HUES48 (cell line): ENCODE measurements at regions not wholly inside any gene's neighbourhood (a gene's known extent, or its start where the extent isn't known, plus 50 kb on each side); places are given as distances from the start of the nearest gene placed in this dataset.

Source experiments
- H3K27ac ChIP-seq: one replicate; pipeline ENCODE4 v1.7.0; 2013; ENCODE audit warnings: low read depth, low read length, inconsistent platforms
- H3K27me3 ChIP-seq: 2 replicates; pipeline ENCODE4 v1.6.1; 2013; ENCODE audit warnings: mild to moderate bottlenecking, low read length; ENCODE audit not compliant: control insufficient read depth, insufficient read depth
- H3K36me3 ChIP-seq: 2 replicates; pipeline ENCODE4 v1.6.1; 2013; ENCODE audit warnings: low read length; ENCODE audit not compliant: control insufficient read depth, insufficient read depth
- H3K4me1 ChIP-seq: 2 replicates; pipeline ENCODE4 v1.6.1; 2013; ENCODE audit warnings: mild to moderate bottlenecking, low read length; ENCODE audit not compliant: control insufficient read depth, insufficient read depth
- H3K4me3 ChIP-seq: 2 replicates; pipeline ENCODE4 v1.5.1; 2013; ENCODE audit warnings: mild to moderate bottlenecking, low read depth, low read length
- H3K9ac ChIP-seq: 2 replicates; pipeline ENCODE4 v1.6.1; 2013; ENCODE audit warnings: mild to moderate bottlenecking, low read depth, low read length, moderate library complexity
- H3K9me3 ChIP-seq: 2 replicates; pipeline ENCODE4 v1.6.1; 2013; ENCODE audit warnings: low read length; ENCODE audit not compliant: control insufficient read depth, insufficient read depth

DNA sequence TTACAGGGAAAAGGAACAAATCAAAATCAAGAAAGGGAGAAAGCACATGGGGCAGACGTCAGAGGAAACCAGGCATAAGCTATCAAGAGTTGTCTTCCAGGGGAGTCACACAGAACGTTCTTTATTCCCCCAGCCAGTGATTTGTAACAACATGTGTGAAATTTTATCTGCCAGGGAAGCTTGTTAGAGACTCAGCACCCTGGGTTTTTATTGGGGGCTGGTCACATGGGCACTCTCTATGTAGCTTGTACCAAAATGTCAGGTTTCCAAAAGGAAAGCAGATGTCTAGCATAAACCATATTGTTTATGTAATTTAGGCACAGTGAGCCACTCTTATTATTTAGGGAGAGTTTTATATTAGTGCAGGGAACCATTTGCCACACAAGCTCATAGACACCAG is 440.4 kb upstream of the DCN start:
- Histone ChIP-seq H3K27me3 (no peaks in the 10 kb centered on the region), H3K4me3 (no peak overlapping the region), H3K9ac (no peak overlapping the region), H3K36me3 (no peaks in the 10 kb centered on the region), H3K4me1 (no peaks in the 10 kb centered on the region), H3K27ac (no peak overlapping the region), H3K9me3 (peaks cover 9% of the 10 kb centered on the region)

DNA sequence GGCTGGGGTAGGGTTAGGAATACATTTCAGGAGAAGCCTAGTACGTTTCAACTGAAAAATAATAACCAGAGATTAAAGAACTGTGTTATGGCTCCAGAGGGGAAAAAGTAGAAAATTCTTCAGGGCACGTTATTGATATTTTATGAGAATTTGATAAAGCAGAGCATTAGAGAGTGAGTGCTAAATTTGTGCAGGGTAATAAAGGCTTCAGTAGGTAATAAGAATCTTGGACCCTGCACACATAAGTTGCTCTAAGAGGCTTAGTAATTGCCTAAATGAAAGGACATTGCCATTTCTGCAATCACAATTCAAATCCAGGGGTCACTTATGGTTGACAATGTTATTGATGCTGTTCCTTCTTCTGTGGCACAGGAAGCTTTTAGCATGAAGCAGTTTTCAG is 439.4 kb upstream of the DCN start:
- Histone ChIP-seq H3K4me1 (no peaks in the 10 kb centered on the region), H3K27ac (no peak overlapping the region), H3K4me3 (no peak overlapping the region), H3K27me3 (no peaks in the 10 kb centered on the region), H3K9ac (no peak overlapping the region), H3K36me3 (no peaks in the 10 kb centered on the region), H3K9me3 (peaks cover 9% of the 10 kb centered on the region)

DNA sequence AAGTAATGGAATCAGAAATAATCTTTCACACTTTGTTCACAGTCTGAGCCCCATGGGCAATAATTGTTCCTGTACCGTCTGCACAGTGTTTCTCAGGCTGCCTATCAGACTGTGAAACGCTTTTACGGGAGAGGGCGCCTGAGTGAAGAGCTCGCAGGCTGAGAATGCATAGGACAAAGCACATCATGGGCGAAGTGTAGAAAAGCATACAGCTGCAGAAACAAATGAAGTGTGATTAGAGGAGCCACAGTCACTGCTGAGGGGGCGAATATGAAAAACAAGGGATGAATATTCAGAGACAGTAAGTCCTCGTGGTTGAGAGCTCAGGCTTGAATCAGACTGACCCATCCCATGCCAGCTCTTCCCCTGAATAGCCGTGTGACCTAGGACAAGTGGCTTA is 438.4 kb upstream of the DCN start:
- Histone ChIP-seq H3K36me3 (no peaks in the 10 kb centered on the region), H3K27ac (no peak overlapping the region), H3K27me3 (no peaks in the 10 kb centered on the region), H3K9me3 (peaks cover 2% of the 10 kb centered on the region; the same call in 1 of the 2 replicates), H3K4me3 (no peak overlapping the region), H3K9ac (no peak overlapping the region), H3K4me1 (no peaks in the 10 kb centered on the region)

DNA sequence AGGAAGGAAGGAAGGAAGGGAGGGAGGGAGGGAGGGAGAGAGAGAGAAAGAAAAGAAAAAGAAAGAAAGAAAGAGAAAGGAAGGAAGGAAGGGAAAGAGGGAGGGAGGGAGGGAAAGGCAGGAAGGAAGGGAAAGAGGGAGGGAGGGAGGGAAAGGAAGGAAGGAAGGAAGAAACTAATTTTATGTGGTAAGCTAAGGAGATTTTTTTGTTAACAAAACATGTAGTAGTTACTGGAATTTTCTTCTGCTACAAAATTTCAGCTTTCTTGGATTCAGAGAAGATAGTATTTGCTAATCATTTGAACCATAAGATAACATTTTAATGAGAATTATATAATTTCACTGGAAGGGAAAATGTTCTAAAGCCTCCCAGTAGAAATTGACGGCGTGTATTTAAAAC is 437.8 kb upstream of the DCN start:
- no peak overlapping the region for H3K27ac ChIP-seq
- H3K27me3 ChIP-seq = no peaks in the 10 kb centered on the region
- no peaks in the 10 kb centered on the region for H3K9me3 ChIP-seq
- no peaks in the 10 kb centered on the region for H3K4me1 ChIP-seq
- H3K4me3 ChIP-seq = no peak overlapping the region
- no peak overlapping the region for H3K9ac ChIP-seq
- H3K36me3 ChIP-seq = no peaks in the 10 kb centered on the region

DNA sequence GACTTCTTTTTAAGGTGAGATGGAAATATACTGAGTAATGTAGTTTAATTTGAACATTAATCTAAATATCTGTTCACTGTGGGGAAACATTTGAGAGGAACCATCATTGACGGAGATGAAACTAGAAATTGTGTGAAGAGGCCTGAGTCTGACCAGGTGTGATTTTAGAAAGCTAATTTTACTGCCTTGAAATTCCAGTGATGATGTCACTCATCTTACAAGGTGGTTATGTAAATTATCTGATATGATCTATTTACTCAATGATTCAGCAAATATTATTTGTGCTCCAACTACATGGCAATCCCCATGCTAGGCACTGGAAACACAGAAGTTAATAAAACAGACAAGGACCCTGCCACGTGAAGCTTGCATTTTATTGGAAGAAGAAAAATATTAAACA is 435.7 kb upstream of the DCN start:
- H3K4me3 ChIP-seq = no peak overlapping the region
- H3K9ac ChIP-seq = no peak overlapping the region
- no peaks in the 10 kb centered on the region for H3K36me3 ChIP-seq
- no peak overlapping the region for H3K27ac ChIP-seq
- H3K27me3 ChIP-seq = no peaks in the 10 kb centered on the region
- H3K4me1 ChIP-seq = no peaks in the 10 kb centered on the region
- no peaks in the 10 kb centered on the region for H3K9me3 ChIP-seq

DNA sequence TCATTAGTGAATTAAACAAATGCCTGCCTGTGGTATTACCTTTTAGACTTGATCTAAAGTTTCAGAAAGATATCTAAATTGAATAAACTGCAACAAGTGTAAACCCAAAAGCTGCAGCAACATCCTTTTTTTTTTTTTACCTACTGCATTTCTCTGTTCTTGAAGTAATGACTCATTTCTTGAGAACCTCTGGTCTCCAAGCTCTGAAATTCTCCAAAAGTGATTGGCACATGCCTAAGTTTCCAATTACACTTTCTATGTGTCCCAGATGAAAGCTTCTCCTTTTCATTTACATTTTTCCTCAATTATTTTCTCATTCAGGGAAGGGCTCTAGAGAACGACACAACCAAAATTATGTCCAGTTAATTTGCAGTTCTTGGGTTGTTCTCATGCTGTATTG is 435.2 kb upstream of the DCN start:
- H3K4me3 ChIP-seq = no peak overlapping the region
- no peaks in the 10 kb centered on the region for H3K27me3 ChIP-seq
- H3K27ac ChIP-seq = no peak overlapping the region
- H3K36me3 ChIP-seq = no peaks in the 10 kb centered on the region
- H3K9ac ChIP-seq = no peak overlapping the region
- no peaks in the 10 kb centered on the region for H3K4me1 ChIP-seq
- H3K9me3 ChIP-seq = no peaks in the 10 kb centered on the region

DNA sequence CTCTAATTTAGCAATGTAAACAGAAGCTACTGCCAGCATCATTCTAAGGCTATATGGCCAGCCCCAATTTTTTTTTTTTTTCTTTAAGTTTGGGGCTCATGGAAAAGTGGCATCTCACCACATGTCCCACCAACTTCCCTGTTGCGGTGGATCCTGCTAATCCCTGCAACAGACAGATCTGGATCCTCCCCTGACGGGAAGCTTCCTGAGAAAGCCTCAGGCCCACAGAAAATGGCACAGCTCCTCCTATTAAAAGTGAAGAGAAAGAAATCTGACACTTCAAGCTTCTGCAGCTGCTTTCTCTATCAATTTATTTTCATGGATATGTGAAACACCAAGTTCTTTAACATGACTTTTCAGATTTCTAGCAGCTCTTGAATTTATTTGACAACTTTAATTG is 433.8 kb upstream of the DCN start:
- Histone ChIP-seq H3K4me3 (no peak overlapping the region), H3K27ac (no peak overlapping the region), H3K9ac (no peak overlapping the region), H3K4me1 (no peaks in the 10 kb centered on the region), H3K9me3 (no peaks in the 10 kb centered on the region), H3K36me3 (no peaks in the 10 kb centered on the region), H3K27me3 (no peaks in the 10 kb centered on the region)

DNA sequence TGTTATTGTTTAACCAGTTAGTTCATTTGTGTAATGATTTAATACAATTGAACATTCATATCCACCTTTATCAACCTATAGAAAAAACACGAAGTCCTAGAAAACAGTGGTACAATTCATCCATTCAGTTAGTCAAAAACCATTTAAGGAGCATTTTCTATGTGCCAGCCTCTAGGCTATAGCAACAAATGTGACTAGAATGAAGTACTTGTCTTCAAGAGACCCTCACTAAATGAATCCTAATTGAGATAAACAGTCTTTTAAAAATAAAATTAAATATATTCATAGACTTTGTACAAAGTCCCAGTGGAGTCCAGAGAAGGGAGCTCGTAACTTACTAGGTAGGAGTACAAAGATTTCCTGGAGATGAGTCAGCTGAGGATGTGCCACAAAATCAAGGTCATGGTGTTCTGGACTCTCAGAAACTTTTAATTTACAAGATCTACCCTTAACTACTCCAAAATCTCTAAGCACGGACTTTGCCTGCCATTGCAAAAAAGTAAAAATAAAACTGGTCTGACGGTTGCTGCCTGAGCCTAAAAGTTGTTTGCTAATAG is 430.7 kb upstream of the DCN start:
- Histone ChIP-seq H3K9ac (no peak overlapping the region), H3K9me3 (no peaks in the 10 kb centered on the region), H3K4me1 (no peaks in the 10 kb centered on the region), H3K27ac (no peak overlapping the region), H3K4me3 (no peak overlapping the region), H3K36me3 (no peaks in the 10 kb centered on the region), H3K27me3 (no peaks in the 10 kb centered on the region)

DNA sequence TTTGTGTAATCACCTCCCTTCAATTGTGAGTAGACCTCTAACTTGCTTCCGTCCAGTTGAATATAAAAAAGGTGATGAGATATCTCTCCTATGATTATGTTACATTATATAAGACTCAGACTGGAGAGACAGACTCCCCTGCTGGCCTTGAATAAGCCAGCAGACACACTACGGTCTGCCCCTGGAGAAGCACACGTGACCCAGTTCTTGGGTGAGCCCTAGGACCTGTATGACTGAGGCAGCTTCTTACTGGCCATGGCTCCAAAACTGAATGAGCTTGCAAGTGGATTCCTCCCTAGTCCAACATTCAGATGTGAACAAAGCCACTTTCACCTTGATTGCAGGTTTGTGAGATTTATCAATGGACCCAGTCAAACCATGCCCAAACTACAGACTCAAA is 427.9 kb upstream of the DCN start:
- Histone ChIP-seq H3K36me3 (no peaks in the 10 kb centered on the region), H3K27me3 (no peaks in the 10 kb centered on the region), H3K27ac (no peak overlapping the region), H3K4me3 (no peak overlapping the region), H3K9me3 (no peaks in the 10 kb centered on the region), H3K4me1 (no peaks in the 10 kb centered on the region), H3K9ac (no peak overlapping the region)

DNA sequence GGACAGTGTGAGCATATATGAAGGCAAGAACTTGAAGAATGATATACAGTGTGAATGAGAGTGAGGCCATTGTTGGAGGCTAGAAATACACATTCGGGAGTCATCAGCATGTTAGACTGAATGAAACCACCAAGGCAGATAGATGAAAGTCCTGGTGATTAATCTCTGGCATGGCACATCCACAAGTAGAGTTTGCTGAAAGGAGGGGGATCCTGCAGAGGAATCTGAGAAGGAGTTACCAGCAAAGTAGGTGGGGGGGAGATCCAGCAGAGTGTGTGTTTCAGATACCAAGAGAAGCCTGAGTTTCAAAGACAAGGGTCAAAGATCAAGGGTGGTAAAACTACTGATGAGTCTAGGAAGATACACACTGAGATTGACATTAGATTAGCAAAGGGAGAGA is 426.7 kb upstream of the DCN start:
- Histone ChIP-seq H3K27ac (no peak overlapping the region), H3K27me3 (no peaks in the 10 kb centered on the region), H3K36me3 (no peaks in the 10 kb centered on the region), H3K4me1 (no peaks in the 10 kb centered on the region), H3K9ac (no peak overlapping the region), H3K4me3 (no peak overlapping the region), H3K9me3 (no peaks in the 10 kb centered on the region)

DNA sequence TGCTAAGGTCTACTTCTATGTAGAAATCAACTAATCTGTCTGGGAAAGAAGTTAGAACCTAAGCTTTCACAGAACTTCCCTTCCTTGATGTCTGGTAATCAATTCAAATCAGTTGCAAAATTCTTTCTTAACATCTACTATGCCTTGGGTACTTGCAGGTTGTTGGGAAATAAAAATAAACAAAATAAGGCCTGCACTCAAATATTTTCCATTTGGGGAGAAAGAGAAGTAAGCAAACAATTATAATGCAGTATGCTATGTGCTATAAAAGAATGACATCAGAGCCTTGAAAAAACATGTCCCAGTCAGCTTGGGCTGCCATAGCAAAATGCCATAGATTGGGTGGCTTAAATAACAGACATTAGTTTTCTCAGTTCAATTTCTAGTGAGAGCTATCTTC is 425.9 kb upstream of the DCN start:
- Histone ChIP-seq H3K4me3 (no peak overlapping the region), H3K36me3 (no peaks in the 10 kb centered on the region), H3K4me1 (no peaks in the 10 kb centered on the region)

More for the DNA sequence above, 425.9 kb upstream of the DCN start:
- Histone ChIP-seq H3K9me3 (no peaks in the 10 kb centered on the region), H3K27me3 (no peaks in the 10 kb centered on the region), H3K27ac (no peak overlapping the region), H3K9ac (no peak overlapping the region)
